ENCODE measurements at regions not wholly inside any gene's neighbourhood (a gene's known extent, or its start where the extent isn't known, plus 50 kb on each side); places are given as distances from the start of the nearest gene placed in this dataset.
"Not testable (repeated sequence)": the region's sequence is repeated elsewhere in the genome, so short reads cannot be mapped to it uniquely, and the experiment has no call there.

GRCh38 chr9:36521148-36521547 is 51.5 kb upstream of the MELK start:
- DNase-seq (ENCODE audit: low read depth in 2 of 2) = no peak

- no peak for DNase-seq (ENCODE audit: low read depth in 2 of 2)
Observed at GRCh38 chr9:36517131-36517530, 55.6 kb upstream of the MELK start.

DNA sequence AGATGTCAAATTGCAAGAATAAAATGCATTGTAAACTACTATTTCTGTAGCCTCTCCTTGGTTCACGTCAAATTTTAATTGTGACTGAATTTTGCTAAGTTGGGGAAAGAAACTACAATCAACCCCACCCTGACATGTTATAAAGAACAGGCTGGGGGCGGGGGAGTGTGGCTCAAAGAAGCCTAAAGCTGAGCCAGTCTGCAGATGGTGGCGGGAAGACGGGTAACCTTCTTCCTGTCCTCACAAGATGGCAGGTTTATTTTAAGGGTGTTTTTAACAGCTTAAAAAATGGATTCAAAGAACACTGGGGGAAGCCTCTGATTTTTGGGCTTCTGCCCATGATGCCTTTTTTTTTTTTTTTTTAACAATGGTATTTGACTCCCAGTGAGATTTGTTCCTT is 68.5 kb upstream of the MELK start:
- no peak for DNase-seq (ENCODE audit: low read depth in 2 of 2)

DNA sequence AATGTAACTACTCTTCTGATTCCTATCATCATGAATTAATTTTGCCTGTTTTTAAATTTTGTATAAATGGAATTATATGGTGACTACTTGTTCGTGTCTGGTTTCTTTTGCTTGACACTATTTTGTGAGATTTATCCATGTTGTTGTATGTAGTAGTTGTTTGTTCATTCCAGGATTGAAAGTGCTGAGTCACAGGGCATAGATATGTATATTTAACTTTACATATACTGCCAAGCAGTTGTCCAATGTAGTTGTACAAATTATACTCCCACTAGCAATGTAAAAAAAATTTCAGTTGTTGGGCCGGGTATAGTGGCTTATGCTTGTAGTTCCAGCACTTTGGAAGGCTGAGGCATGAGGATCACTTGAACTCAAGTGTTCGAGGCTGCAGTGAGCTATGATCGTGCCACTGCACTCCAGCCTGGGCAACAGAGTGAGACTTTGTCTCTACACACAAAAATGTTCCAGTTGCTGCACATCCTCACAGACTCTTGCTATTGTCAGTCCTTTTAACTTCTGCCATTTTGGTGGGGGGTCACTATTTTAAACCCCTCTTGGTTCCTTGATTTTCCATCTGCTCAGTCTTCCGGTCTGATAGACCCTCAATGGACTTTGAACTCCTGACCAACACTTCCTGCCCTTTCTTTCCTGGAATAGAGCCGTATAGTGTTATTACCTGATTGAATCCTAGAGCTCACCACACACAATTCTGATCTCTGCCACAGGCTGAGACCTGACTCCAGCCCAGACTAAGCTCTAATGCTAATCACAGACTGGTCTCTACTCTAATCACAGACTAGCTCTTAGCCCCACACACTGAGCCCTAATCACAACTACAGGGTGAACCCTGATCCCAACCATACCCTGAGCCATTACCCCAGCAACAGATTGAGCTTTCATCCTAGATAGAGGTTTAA is 69.3 kb upstream of the MELK start:
- no peak for DNase-seq (ENCODE audit: low read depth in 2 of 2)

DNA sequence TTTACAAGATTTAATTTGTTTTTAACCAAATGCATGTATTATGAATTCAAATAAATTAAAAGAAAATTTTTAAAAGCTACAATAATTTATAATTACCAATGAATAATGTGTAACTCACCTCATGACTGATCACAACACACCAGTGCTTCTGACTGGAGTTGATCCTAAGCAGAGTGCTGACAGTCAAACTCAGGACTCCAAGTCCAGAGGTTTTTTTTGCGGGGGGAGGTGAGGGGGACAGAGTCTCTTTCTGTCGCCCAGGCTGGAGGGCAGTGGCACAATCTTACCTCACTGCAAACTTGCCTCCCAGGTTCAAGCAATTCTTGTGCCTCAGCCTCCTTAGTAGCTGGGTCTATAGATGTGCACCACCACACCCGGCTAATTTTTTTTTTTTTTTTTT is 71.0 kb upstream of the MELK start:
- no peak for DNase-seq (ENCODE audit: low read depth in 2 of 2)

DNA sequence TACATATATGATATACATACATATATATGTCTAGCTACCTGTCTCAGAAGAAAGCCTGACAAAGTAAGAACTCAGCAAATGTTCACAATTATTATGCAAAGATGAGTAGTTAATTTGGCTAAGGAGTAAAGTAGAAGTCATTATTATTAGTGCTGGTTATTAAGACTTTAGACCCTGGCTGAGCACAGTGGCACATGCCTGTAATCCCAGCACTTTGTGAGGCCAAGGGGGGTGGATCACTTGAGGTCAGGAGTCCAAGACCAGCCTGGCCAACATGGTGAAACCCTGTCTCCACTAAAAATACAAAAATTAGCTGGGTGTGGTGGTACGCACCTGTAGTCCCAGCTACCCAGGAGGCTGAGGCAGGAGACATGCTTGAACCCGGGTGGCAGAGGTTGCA is 71.8 kb upstream of the MELK start:
- DNase-seq (ENCODE audit: low read depth in 2 of 2) = not testable (repeated sequence)

GRCh38 chr9:36499174-36499890 is 73.4 kb upstream of the MELK start:
- no peak for DNase-seq (ENCODE audit: low read depth in 2 of 2)

DNA sequence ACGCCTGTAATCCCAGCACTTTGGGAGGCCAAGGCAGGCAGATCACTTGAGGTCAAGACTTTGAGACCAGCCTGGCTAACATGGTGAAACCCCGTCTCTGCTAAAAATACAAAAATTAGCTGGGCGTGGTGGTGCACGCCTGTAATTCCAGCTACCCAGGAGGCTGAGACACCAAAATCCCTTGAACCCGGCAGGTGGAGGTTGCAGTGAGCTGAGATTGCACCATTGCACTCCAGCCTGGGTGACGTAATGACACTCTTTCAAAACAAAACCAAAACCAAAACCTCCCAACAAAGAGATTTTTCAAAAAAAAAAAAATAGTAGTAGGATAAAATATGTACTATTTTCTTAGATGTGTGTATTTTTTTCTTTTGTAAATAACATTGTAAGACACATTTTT is 79.1 kb upstream of the MELK start:
- DNase-seq (ENCODE audit: low read depth in 2 of 2) = peak; percentile 8 to 12

GRCh38 chr9:36492865-36493264 is 79.8 kb upstream of the MELK start:
- DNase-seq (ENCODE audit: low read depth in 2 of 2) = no peak

- no peak for DNase-seq (ENCODE audit: low read depth in 2 of 2)
Observed at GRCh38 chr9:36489453-36489852, 83.2 kb upstream of the MELK start.

DNA sequence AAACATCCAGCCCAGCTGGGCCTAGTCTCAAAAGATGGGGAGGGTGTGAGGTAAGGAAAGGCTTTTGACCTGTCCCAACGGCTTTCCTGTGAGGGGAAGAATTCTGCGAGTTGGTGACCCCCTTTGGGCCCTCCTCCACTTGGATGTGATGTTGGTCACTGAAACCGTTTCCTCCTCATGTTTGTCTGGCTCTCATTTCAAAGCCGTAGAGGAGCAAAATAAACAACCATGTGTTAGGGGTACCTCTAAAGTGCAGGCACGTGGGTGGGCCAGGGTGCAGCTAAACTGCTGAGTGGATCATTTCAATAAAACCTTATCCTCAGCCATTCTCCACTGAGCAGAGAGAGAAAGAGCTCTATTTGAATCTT is 84.3 kb upstream of the MELK start:
- DNase-seq (ENCODE audit: low read depth in 2 of 2) = peak in 1 of 2 donors; percentile 10

- peak; percentile 82 to 89 for DNase-seq (ENCODE audit: low read depth in 2 of 2)
Observed at GRCh38 chr9:36487482-36488388, 85.0 kb upstream of the MELK start.

GRCh38 chr9:36486933-36487481 is 85.7 kb upstream of the MELK start:
- DNase-seq (ENCODE audit: low read depth in 2 of 2) = peak; percentile 8 to 33

- no peak for DNase-seq (ENCODE audit: low read depth in 2 of 2)
Observed at GRCh38 chr9:36486329-36486932, 86.3 kb upstream of the MELK start.

GRCh38 chr9:36485647-36486328 is 85.7 kb upstream of the RNF38 start:
- no peak for DNase-seq (ENCODE audit: low read depth in 2 of 2)

GRCh38 chr9:36484124-36484523 is 84.1 kb upstream of the RNF38 start:
- no peak for DNase-seq (ENCODE audit: low read depth in 2 of 2)

- no peak for DNase-seq (ENCODE audit: low read depth in 2 of 2)
Observed at GRCh38 chr9:36479101-36479500, 79.0 kb upstream of the RNF38 start.

DNA sequence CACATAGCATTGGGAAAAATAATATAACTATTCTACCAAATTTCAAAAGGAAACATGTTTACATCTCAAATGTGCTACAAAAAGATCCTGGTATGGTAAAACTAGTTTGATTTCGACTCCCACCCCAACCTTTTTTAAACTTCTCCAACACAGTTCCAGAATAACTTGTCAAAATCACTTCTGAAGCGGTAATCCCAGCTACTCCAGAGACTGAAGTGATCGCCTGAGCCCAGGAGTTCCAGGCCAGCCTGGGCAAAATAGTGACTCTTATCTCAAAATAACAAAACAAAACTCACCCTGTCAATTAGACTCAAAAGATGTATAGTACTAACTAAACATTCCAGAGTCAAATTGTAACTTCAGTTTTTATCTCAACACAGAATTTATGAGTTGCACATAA is 71.3 kb upstream of the RNF38 start:
- DNase-seq (ENCODE audit: low read depth in 2 of 2) = no peak

GRCh38 chr9:36470643-36471290 is 70.7 kb upstream of the RNF38 start:
- peak; percentile 39 to 48 for DNase-seq (ENCODE audit: low read depth in 2 of 2)

GRCh38 chr9:36463467-36463866 is 63.4 kb upstream of the RNF38 start:
- DNase-seq (ENCODE audit: low read depth in 2 of 2) = no peak
